HCT116 (cell line): ENCODE measurements at regions not wholly inside any gene's neighbourhood (a gene's known extent, or its start where the extent isn't known, plus 50 kb on each side); places are given as distances from the start of the nearest gene placed in this dataset.

Experiments
- ATAC-seq: fragments of 200-7000 bp; cut with Tn5 transposase; 2 replicates; pipeline ENCODE4 v1.9.1; 2020; ENCODE audit warnings: mild to moderate bottlenecking, moderate library complexity
- BruUV-seq: library from RNA; stranded (reverse); fragments of 400-500 nt; replicated peaks from 2 replicates; lab custom pipeline; 2021; lab: Mats Ljungman, UMichigan
- CTCF ChIA-PET: fragments of 300-600 bp; sonication (Branson Sonifier 250); formaldehyde crosslinking; loops from one replicate; lab custom pipeline; 2021; ENCODE audit warnings: antibody characterized with exemption; lab: Charles Lee
- POLR2A ChIA-PET: fragments of 300-600, 350-600 bp; sonication (Branson Sonifier 250); formaldehyde crosslinking; loops from one replicate; lab custom pipeline; 2021; ENCODE audit warnings: antibody characterized with exemption; lab: Charles Lee
- RAD21 ChIA-PET, 2 experiments: fragments of 300-600 bp; sonication (Branson Sonifier 250); formaldehyde crosslinking; loops; one replicate each; lab custom pipeline; 2023; ENCODE audit warnings: low total read pairs in 2 of 2; ENCODE audit not compliant: uncharacterized antibody in 2 of 2, unreplicated experiment in 2 of 2, low non-redundant PET in 1 of 2; lab: Charles Lee
- DNase-seq: peaks from one replicate; pipeline ENCODE4 v3.0.0-alpha.2; 2010; ENCODE audit warnings: low read depth, low spot score
- H2AFZ ChIP-seq: fragments of 200-600 bp; shearing (Covaris generic), sonication (generic); 2 replicates; pipeline ENCODE4 v1.6.1; 2017; ENCODE audit warnings: low read depth, mixed run types, mixed read lengths, antibody characterized with exemption, low read length; ENCODE audit not compliant: poor library complexity, severe bottlenecking
- H3K27ac ChIP-seq: 2 replicates; pipeline ENCODE4 v1.5.1; 2012; ENCODE audit warnings: low read depth, low read length
- H3K27me3 ChIP-seq: fragments of 200-600 bp; sonication (generic); 2 replicates; pipeline ENCODE4 v1.6.1; 2016; ENCODE audit warnings: mixed run types, low read length, mixed read lengths; ENCODE audit not compliant: insufficient read depth
- H3K36me3 ChIP-seq, 2 experiments: fragments of 200-500 bp in 1 of 2; fragments of 200-600 bp in 1 of 2; sonication (Bioruptor generic) in 1 of 2; sonication (generic) in 1 of 2; 2 replicates each; pipeline versions ENCODE4 v1.5.1 to v1.6.1; 2014 to 2016; ENCODE audit warnings: low read length in 2 of 2, inconsistent platforms in 1 of 2, mixed read lengths in 1 of 2, mixed run types in 1 of 2; ENCODE audit not compliant: insufficient read depth in 2 of 2, control insufficient read depth in 1 of 2
- H3K4me1 ChIP-seq, 2 experiments: fragments of 200-600 bp in 1 of 2; sonication (generic) in 1 of 2; 2 replicates each; pipeline versions ENCODE4 v1.5.1 to v1.6.1; 2012 to 2017; ENCODE audit warnings: low read length in 2 of 2, inconsistent platforms in 1 of 2, mild to moderate bottlenecking in 1 of 2, mixed read lengths in 1 of 2, mixed run types in 1 of 2, moderate library complexity in 1 of 2; ENCODE audit not compliant: insufficient read depth in 2 of 2, control insufficient read depth in 1 of 2
- H3K4me2 ChIP-seq: fragments of 200-600 bp; sonication (generic); 2 replicates; pipeline ENCODE4 v1.6.1; 2017; ENCODE audit warnings: mixed run types, low read length, mixed read lengths
- H3K4me3 ChIP-seq, 2 experiments: fragments of 200-600 bp in 1 of 2; sonication (generic) in 1 of 2; replicated peaks in 1 of 2; 2 replicates each; pipeline ENCODE4 v1.5.1; 2011 to 2016; ENCODE audit warnings: low read length in 2 of 2, control low read depth in 1 of 2, low read depth in 1 of 2, mild to moderate bottlenecking in 1 of 2, mixed read lengths in 1 of 2, mixed run types in 1 of 2
- H3K79me2 ChIP-seq: fragments of 200-600 bp; sonication (generic); 2 replicates; pipeline ENCODE4 v1.6.1; 2017; ENCODE audit warnings: mild to moderate bottlenecking, mixed run types, low read length, moderate library complexity, mixed read lengths; ENCODE audit not compliant: insufficient read depth
- H3K9ac ChIP-seq: fragments of 200-600 bp; sonication (generic); 2 replicates; pipeline ENCODE4 v1.6.1; 2016; ENCODE audit warnings: low read length, mixed read lengths
- H3K9me2 ChIP-seq: fragments of 200-600 bp; sonication (generic), shearing (Covaris generic); 2 replicates; pipeline ENCODE4 v1.6.1; 2017; ENCODE audit warnings: mixed run types, mild to moderate bottlenecking, moderate library complexity; ENCODE audit not compliant: insufficient read depth
- H3K9me3 ChIP-seq, 2 experiments: fragments of 200-500 bp in 1 of 2; fragments of 200-600 bp in 1 of 2; sonication (Bioruptor generic) in 1 of 2; sonication (generic) in 1 of 2; 2 replicates each; pipeline ENCODE4 v1.6.1; 2014 to 2017; ENCODE audit warnings: low read length in 2 of 2, mixed read lengths in 2 of 2, inconsistent platforms in 1 of 2, low read depth in 1 of 2, mild to moderate bottlenecking in 1 of 2, mixed run types in 1 of 2, moderate library complexity in 1 of 2; ENCODE audit not compliant: control insufficient read depth in 1 of 2, insufficient read depth in 1 of 2
- H4K20me1 ChIP-seq: fragments of 200-600 bp; sonication (generic), shearing (Covaris generic); 2 replicates; pipeline ENCODE4 v1.6.1; 2017; ENCODE audit warnings: mixed run types, mild to moderate bottlenecking, moderate library complexity; ENCODE audit not compliant: insufficient read depth
- CBX3 ChIP-seq: IDR thresholded peaks from 2 replicates; pipeline ENCODE4 v1.6.1; 2012; ENCODE audit warnings: low read depth
- CTCF ChIP-seq, 3 experiments: fragments of 200-600 bp in 1 of 3; sonication (generic) in 1 of 3; IDR thresholded peaks in 2 of 3; conservative IDR thresholded peaks in 1 of 3; 2 replicates each; pipeline ENCODE4 v1.5.1; 2012 to 2017; ENCODE audit warnings: low read depth in 2 of 3, low read length in 2 of 3, antibody characterized with exemption in 1 of 3, borderline replicate concordance in 1 of 3, control low read depth in 1 of 3, mild to moderate bottlenecking in 1 of 3, mixed read lengths in 1 of 3, mixed run types in 1 of 3, moderate library complexity in 1 of 3; ENCODE audit not compliant: insufficient read depth in 1 of 3
- EGR1 ChIP-seq: IDR thresholded peaks from 2 replicates; pipeline ENCODE4 v1.6.1; 2012; ENCODE audit warnings: low read depth
- ELF1 ChIP-seq: IDR thresholded peaks from 2 replicates; pipeline ENCODE4 v1.6.1; 2012; ENCODE audit warnings: low read depth, borderline replicate concordance
- EZH2 ChIP-seq: fragments of 200-600 bp; sonication (generic); IDR thresholded peaks from 2 replicates; pipeline ENCODE4 v1.6.1; 2017; ENCODE audit warnings: antibody characterized with exemption, mixed run types
- EZH2phosphoT487 ChIP-seq: fragments of 200-600 bp; IDR thresholded peaks from 2 replicates; pipeline ENCODE4 v1.6.1; 2018; ENCODE audit warnings: antibody characterized with exemption, borderline replicate concordance
- JUND ChIP-seq: IDR thresholded peaks from 2 replicates; pipeline ENCODE4 v1.6.1; 2012
- POLR2A ChIP-seq: IDR thresholded peaks from 2 replicates; pipeline ENCODE4 v1.7.0; 2011; ENCODE audit warnings: borderline replicate concordance; ENCODE audit not compliant: insufficient read depth, insufficient read length; ENCODE audit errors: extremely low read depth
- POLR2AphosphoS5 ChIP-seq: IDR thresholded peaks from 2 replicates; pipeline ENCODE4 v1.6.1; 2011; ENCODE audit warnings: mild to moderate bottlenecking, low read depth, low read length, moderate library complexity
- RAD21 ChIP-seq: IDR thresholded peaks from 2 replicates; pipeline ENCODE4 v1.6.1; 2012; ENCODE audit warnings: low read depth, mild to moderate bottlenecking
- SIN3A ChIP-seq: IDR thresholded peaks from 2 replicates; pipeline ENCODE4 v1.6.1; 2012; ENCODE audit warnings: low read depth
- SP1 ChIP-seq: IDR thresholded peaks from 2 replicates; pipeline ENCODE4 v1.6.1; 2012; ENCODE audit warnings: low read depth
- SRF ChIP-seq: IDR thresholded peaks from 2 replicates; pipeline ENCODE4 v1.6.1; 2012; ENCODE audit warnings: low read depth
- TCF7L2 ChIP-seq: IDR thresholded peaks from 2 replicates; pipeline ENCODE4 v1.7.0; 2011; ENCODE audit warnings: borderline replicate concordance, inconsistent platforms; ENCODE audit not compliant: insufficient read depth, insufficient read length; ENCODE audit errors: extremely low read depth
- YY1 ChIP-seq: IDR thresholded peaks from 2 replicates; pipeline ENCODE4 v1.6.1; 2011; ENCODE audit warnings: low read length, low read depth, moderate library complexity, mild to moderate bottlenecking; ENCODE audit not compliant: insufficient replicate concordance; ENCODE audit errors: extremely low read depth
- ZNF274 ChIP-seq: fragments of 200-500 bp; sonication (Bioruptor generic); IDR thresholded peaks from 2 replicates; pipeline ENCODE4 v1.6.1; 2014; ENCODE audit warnings: mild to moderate bottlenecking, low read depth, low read length, inconsistent platforms
- intact Hi-C: fragments of 100-400 bp; cut with micrococcal nuclease; formaldehyde crosslinking; loops from 2 replicates; pipeline ENCODE4 v1.10.0; 2022
- TF ChIP-seq, protein P1 (sequence below): IDR thresholded peaks from 2 replicates; pipeline ENCODE4 v1.6.1; 2012; ENCODE audit warnings: low read depth
- TF ChIP-seq, protein P2 (sequence below): IDR thresholded peaks from 2 replicates; pipeline ENCODE4 v1.6.1; 2012
- TF ChIP-seq, protein P3 (sequence below): IDR thresholded peaks from 2 replicates; pipeline ENCODE4 v1.6.1; 2011; ENCODE audit warnings: mild to moderate bottlenecking, low read length, moderate library complexity; ENCODE audit not compliant: insufficient replicate concordance; ENCODE audit errors: extremely low read depth

GRCh38 chr2:167504695-167505094 lies 616.4 kb downstream of the XIRP2 start:
- H3K27ac ChIP-seq: no peak overlapping the region
- H4K20me1 ChIP-seq: no peaks in the 10 kb centered on the region
- H3K4me1 ChIP-seq: no peaks in the 10 kb centered on the region
- ChIA-PET RAD21 (no interaction called here), CTCF (no interaction called here), POLR2A (no interaction called here)
- H3K4me2 ChIP-seq: no peak overlapping the region
- H3K36me3 ChIP-seq: no peaks in the 10 kb centered on the region
- no peaks in the 10 kb centered on the region for H3K27me3 ChIP-seq
- H2AFZ ChIP-seq: no peak overlapping the region
- DNase-seq: no peak
- intact Hi-C loops: no loop called here
- no peaks in the 10 kb centered on the region for H3K79me2 ChIP-seq
- no TSS peak for BruUV-seq
- no peak overlapping the region for H3K9ac ChIP-seq
- ATAC-seq: no peak
- no peaks in the 10 kb centered on the region for H3K9me2 ChIP-seq
- no peaks in the 10 kb centered on the region for H3K9me3 ChIP-seq
- H3K4me3 ChIP-seq: no peak overlapping the region
- TF ChIP-seq, protein P1, sequence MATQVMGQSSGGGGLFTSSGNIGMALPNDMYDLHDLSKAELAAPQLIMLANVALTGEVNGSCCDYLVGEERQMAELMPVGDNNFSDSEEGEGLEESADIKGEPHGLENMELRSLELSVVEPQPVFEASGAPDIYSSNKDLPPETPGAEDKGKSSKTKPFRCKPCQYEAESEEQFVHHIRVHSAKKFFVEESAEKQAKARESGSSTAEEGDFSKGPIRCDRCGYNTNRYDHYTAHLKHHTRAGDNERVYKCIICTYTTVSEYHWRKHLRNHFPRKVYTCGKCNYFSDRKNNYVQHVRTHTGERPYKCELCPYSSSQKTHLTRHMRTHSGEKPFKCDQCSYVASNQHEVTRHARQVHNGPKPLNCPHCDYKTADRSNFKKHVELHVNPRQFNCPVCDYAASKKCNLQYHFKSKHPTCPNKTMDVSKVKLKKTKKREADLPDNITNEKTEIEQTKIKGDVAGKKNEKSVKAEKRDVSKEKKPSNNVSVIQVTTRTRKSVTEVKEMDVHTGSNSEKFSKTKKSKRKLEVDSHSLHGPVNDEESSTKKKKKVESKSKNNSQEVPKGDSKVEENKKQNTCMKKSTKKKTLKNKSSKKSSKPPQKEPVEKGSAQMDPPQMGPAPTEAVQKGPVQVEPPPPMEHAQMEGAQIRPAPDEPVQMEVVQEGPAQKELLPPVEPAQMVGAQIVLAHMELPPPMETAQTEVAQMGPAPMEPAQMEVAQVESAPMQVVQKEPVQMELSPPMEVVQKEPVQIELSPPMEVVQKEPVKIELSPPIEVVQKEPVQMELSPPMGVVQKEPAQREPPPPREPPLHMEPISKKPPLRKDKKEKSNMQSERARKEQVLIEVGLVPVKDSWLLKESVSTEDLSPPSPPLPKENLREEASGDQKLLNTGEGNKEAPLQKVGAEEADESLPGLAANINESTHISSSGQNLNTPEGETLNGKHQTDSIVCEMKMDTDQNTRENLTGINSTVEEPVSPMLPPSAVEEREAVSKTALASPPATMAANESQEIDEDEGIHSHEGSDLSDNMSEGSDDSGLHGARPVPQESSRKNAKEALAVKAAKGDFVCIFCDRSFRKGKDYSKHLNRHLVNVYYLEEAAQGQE: no peak
- TF ChIP-seq SRF (no peak), SIN3A (no peak), TCF7L2 (no peak), CTCF (IDR thresholded peaks at IDR 0.05 in 2 of 3, conservative IDR thresholded peaks at IDR 0.05 in 1 of 3; ENCODE audit: borderline replicate concordance in 1 of 3, insufficient read depth in 1 of 3, low read depth in 2 of 3, low read length in 2 of 3) (no peak), POLR2AphosphoS5 (no peak), EZH2 (no peak), ELF1 (no peak), RAD21 (no peak), SP1 (no peak), CBX3 (no peak), EGR1 (no peak), EZH2phosphoT487 (no peak), ZNF274 (no peak), YY1 (no peak), JUND (no peak), POLR2A (no peak)
- TF ChIP-seq, protein P2, sequence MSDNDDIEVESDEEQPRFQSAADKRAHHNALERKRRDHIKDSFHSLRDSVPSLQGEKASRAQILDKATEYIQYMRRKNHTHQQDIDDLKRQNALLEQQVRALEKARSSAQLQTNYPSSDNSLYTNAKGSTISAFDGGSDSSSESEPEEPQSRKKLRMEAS: no peak
- TF ChIP-seq, protein P3, sequence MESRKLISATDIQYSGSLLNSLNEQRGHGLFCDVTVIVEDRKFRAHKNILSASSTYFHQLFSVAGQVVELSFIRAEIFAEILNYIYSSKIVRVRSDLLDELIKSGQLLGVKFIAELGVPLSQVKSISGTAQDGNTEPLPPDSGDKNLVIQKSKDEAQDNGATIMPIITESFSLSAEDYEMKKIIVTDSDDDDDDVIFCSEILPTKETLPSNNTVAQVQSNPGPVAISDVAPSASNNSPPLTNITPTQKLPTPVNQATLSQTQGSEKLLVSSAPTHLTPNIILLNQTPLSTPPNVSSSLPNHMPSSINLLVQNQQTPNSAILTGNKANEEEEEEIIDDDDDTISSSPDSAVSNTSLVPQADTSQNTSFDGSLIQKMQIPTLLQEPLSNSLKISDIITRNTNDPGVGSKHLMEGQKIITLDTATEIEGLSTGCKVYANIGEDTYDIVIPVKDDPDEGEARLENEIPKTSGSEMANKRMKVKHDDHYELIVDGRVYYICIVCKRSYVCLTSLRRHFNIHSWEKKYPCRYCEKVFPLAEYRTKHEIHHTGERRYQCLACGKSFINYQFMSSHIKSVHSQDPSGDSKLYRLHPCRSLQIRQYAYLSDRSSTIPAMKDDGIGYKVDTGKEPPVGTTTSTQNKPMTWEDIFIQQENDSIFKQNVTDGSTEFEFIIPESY: no peak
